Esophagus (tissue), 2 donors: ENCODE measurements at regions not wholly inside any gene's neighbourhood (a gene's known extent, or its start where the extent isn't known, plus 50 kb on each side); places are given as distances from the start of the nearest gene placed in this dataset.

Source experiments
- H3K27ac ChIP-seq, 2 donors: one replicate each; pipeline ENCODE4 v1.5.1; 2013; ENCODE audit warnings: low read depth in 2 of 2, mild to moderate bottlenecking in 2 of 2, inconsistent platforms in 1 of 2, low read length in 1 of 2, moderate library complexity in 1 of 2
- H3K27me3 ChIP-seq, 2 donors: one replicate each; pipeline ENCODE4 v1.6.1; 2013; ENCODE audit warnings: low read length in 2 of 2, control low read depth in 1 of 2, mild to moderate bottlenecking in 1 of 2; ENCODE audit not compliant: insufficient read depth in 2 of 2, control insufficient read depth in 1 of 2
- H3K36me3 ChIP-seq, 2 donors: one replicate each; pipeline ENCODE4 v1.6.1; 2013; ENCODE audit warnings: low read length in 1 of 2; ENCODE audit not compliant: control insufficient read depth in 2 of 2, insufficient read depth in 2 of 2
- H3K4me1 ChIP-seq, 2 donors: one replicate each; pipeline ENCODE4 v1.6.1; 2013; ENCODE audit warnings: low read length in 1 of 2; ENCODE audit not compliant: control insufficient read depth in 2 of 2, insufficient read depth in 2 of 2
- H3K4me3 ChIP-seq, 2 donors: one replicate each; pipeline ENCODE4 v1.5.1; 2013; ENCODE audit warnings: low read length in 2 of 2, mild to moderate bottlenecking in 2 of 2, low read depth in 1 of 2, moderate library complexity in 1 of 2
- H3K9me3 ChIP-seq, 2 donors: one replicate each; pipeline ENCODE4 v1.6.1; 2013; ENCODE audit warnings: mild to moderate bottlenecking in 2 of 2, low read depth in 1 of 2, low read length in 1 of 2, moderate library complexity in 1 of 2; ENCODE audit not compliant: control insufficient read depth in 2 of 2, insufficient read depth in 1 of 2
- WGBS, 2 donors: extraction: QIAGEN DNeasy Blood & Tissue Kit; methylation state at CpG; one replicate each; pipeline ENCODE4 v1.1.7; 2013; 5-methylcytosine and 5-hydroxymethylcytosine counted together
- donor health status: healthy with polysubstance abuse.
- donor health status: Bipolar disorder and iron deficiency.

DNA sequence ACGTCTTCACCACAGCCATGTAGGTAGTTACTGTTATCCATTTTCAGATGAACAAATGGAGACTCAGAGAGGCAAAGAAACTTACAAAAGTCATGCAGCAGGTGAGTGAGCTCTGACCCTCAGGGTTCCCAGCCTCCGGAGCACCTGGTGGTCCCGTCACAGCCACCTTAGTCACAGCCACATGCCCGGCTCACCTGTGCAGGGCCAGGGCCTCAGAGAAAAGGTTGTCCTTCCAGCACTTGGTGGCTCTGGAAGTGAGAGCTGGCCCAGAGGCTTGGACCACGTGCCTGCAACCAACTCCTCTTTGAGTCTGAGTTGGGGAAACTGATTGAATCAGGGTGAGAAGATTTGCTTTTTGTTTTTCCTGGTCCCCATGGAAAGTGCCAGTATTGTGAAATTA lies 189.3 kb downstream of the GLI2 start:
- H3K27me3 ChIP-seq: no peaks in the 10 kb centered on the region
- H3K4me3 ChIP-seq: no peak overlapping the region
- no peak overlapping the region for H3K27ac ChIP-seq
- WGBS, 2 donors: 92 to 98% methylated on average over 5 of the region's 5 CpGs
- H3K9me3 ChIP-seq: no peaks in the 10 kb centered on the region
- H3K36me3 ChIP-seq: no peaks in the 10 kb centered on the region
- peaks cover 0 to 2% of the 10 kb centered on the region in 2 donors for H3K4me1 ChIP-seq

DNA sequence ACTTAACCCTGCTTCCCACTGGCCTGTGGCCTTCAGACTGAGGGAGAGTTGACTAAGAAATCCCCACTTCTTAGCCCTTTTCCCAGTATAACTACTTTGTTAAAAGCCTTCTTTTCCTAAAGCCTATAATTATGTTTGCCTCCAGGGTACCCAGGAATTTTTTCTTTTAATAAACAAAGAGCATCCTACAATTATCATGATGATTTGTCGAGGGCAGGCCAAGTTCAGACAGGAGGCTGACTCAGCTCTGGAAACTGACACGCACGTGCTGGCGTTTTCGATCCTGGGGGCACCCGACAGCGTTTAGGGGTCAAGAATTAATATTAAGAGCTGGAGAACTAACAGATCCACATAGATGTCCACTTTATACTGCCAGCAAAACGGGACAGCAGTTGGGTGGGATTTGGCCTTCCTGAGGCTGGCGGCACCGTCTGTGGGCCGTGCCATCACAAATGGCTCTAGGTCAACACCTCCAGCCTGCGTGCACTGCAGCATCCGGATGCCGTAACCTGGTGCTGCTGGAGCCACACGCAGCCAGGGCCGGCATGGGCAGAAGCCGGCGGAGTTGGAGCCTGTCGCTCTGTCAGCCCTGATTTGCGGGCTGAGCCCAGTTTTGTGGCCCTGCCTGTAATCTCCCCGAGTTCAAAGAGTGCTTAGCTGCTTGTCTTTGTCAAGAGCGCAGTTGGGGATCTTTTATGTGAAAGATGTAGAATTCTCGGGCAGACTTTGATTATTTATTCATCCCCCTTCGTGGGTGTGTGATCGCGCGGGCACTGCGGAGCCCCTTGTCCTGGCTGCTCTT lies 191.0 kb downstream of the GLI2 start:
- Histone ChIP-seq H3K36me3 (no peaks in the 10 kb centered on the region), H3K4me1 (peaks cover 0 to 2% of the 10 kb centered on the region in 2 donors), H3K9me3 (peaks cover 0 to 4% of the 10 kb centered on the region in 2 donors), H3K4me3 (no peak overlapping the region), H3K27ac (no peak overlapping the region), H3K27me3 (no peaks in the 10 kb centered on the region)
- WGBS, 2 donors: 76 to 83% methylated on average over 28 of the region's 28 CpGs

GRCh38 chr2:120927265-120927628 lies 191.6 kb downstream of the GLI2 start:
- no peaks in the 10 kb centered on the region for H3K27me3 ChIP-seq
- WGBS, 2 donors: 85 to 88% methylated on average over 11 of the region's 11 CpGs
- no peak overlapping the region for H3K4me3 ChIP-seq
- peaks cover 0 to 4% of the 10 kb centered on the region in 2 donors for H3K9me3 ChIP-seq
- H3K27ac ChIP-seq: no peak overlapping the region
- H3K36me3 ChIP-seq: no peaks in the 10 kb centered on the region
- H3K4me1 ChIP-seq: peaks cover 0 to 2% of the 10 kb centered on the region in 2 donors

DNA sequence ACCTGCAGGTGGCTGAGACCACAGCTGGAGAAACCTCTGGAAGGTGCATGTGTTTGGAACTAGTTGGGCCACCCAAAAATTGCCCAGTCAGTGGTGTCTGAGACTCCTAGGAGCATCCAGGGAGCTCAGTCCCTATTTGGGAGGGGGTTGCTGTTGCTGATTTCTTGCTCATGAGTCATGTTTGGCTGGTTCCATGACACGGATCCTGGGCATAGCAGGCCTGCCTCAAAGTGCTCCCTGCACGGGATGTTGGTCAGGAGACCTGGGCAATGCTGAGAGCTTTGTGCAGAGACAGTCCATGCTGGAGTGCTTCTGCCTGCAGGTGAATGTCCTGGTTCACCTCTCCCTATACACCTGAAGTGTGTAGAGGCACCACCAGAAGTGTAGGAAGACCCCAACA lies 194.2 kb downstream of the GLI2 start:
- Histone ChIP-seq H3K27me3 (no peaks in the 10 kb centered on the region), H3K9me3 (peaks cover 0 to 4% of the 10 kb centered on the region in 2 donors), H3K4me1 (peaks cover 5 to 15% of the 10 kb centered on the region in 2 donors), H3K4me3 (no peak overlapping the region), H3K36me3 (no peaks in the 10 kb centered on the region), H3K27ac (no peak overlapping the region)
- WGBS, 2 donors: 78 to 82% methylated on average over 2 of the region's 2 CpGs

- Histone ChIP-seq H3K27ac (no peak overlapping the region), H3K9me3 (peaks cover 0 to 4% of the 10 kb centered on the region in 2 donors), H3K27me3 (no peaks in the 10 kb centered on the region), H3K4me1 (peaks cover 9 to 19% of the 10 kb centered on the region in 2 donors), H3K4me3 (no peak overlapping the region), H3K36me3 (no peaks in the 10 kb centered on the region)
- 92 to 97% methylated on average over 10 of the region's 10 CpGs for WGBS, 2 donors
Measured at GRCh38 chr2:120930236-120930635, 194.6 kb downstream of the GLI2 start.

- Histone ChIP-seq H3K4me1 (peaks cover 13 to 24% of the 10 kb centered on the region in 2 donors), H3K27ac (no peak overlapping the region), H3K36me3 (no peaks in the 10 kb centered on the region), H3K9me3 (peaks cover 0 to 4% of the 10 kb centered on the region in 2 donors), H3K27me3 (no peaks in the 10 kb centered on the region), H3K4me3 (no peak overlapping the region)
- 94 to 96% methylated on average over 3 of the region's 3 CpGs for WGBS, 2 donors
Measured at GRCh38 chr2:120930864-120931263, 195.2 kb downstream of the GLI2 start.

GRCh38 chr2:120932472-120932871 lies 196.8 kb downstream of the GLI2 start:
- peaks cover 13 to 28% of the 10 kb centered on the region in 2 donors for H3K4me1 ChIP-seq

DNA sequence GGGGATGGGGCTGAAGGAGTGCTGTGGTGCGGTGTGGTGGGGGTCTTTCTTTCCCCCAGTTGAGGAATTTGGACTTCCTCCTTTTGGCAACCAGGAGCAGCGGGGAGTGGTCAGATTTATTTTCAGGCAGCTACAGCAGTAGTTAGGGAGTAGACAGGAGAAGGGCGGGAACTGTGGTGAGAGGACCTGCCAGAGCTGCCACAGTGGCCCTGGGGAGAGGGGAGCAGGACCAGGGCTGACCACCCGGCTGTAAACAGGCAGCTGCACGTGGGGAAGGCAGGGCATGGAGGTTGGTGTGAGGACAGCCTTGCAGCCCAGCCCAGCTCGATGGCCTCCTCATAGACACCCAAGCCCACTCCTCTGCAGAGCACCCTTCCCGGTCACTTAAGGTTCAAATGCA lies 197.2 kb downstream of the GLI2 start:
- Histone ChIP-seq H3K4me1 (peaks cover 13 to 32% of the 10 kb centered on the region in 2 donors), H3K27me3 (no peaks in the 10 kb centered on the region)
- WGBS, 2 donors: 76 to 84% methylated on average over 7 of the region's 7 CpGs

More at GRCh38 chr2:120932472-120932871, 196.8 kb downstream of the GLI2 start:
- H3K9me3 ChIP-seq: peaks cover 0 to 4% of the 10 kb centered on the region in 2 donors
- whole genome bisulfite sequencing, 2 donors: 78 to 82% methylated on average over 7 of the region's 7 CpGs
- no peaks in the 10 kb centered on the region for H3K27me3 ChIP-seq
- H3K27ac ChIP-seq: no peak overlapping the region
- H3K36me3 ChIP-seq: no peaks in the 10 kb centered on the region
- H3K4me3 ChIP-seq: no peak overlapping the region

DNA sequence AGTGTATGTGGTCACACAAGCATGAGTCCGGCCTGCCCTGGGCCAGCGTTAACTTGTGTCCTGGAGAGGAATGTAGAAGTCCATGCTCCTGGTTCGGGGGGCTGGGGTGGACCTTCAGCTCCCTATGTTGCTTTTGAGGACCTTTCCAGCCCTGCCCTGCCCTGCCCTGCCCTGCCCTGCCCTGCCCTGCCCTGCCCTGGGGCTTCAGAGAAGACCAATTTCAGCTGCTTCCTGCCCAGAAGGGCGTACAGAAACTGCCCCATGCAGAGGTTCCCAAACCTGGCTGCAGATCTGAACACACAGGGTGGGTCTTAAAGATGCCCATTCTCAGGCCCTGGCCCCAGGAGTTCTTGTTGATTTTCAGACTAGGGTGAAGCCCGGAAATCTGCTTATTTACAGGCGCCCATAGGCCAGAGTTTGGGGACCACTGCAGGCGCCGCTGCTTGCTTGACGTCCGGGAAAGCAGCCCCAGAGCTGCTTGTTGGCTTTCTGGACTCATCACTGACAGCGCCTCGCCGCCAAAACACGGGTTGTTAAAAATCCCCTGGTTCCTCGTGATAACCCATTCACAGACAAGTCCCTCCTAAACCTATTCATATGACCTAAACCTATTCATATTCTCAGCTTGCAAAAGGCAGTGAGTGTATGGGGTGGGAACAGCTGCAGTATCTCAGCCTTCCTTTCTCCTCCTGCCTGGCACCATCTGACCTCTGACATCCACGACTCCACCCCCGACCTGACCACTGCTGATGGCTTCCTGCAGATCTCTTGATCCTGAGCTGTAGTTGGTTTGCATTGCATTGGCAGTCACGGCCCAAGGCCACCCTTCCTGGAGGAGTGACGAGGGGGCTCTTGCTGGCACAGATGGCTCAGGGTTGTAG lies 198.3 kb downstream of the GLI2 start:
- Histone ChIP-seq H3K4me1 (peaks cover 15 to 34% of the 10 kb centered on the region in 2 donors), H3K27ac (no peak overlapping the region), H3K9me3 (peaks cover 0 to 4% of the 10 kb centered on the region in 2 donors), H3K4me3 (no peak overlapping the region), H3K36me3 (no peaks in the 10 kb centered on the region), H3K27me3 (no peaks in the 10 kb centered on the region)
- WGBS, 2 donors: 76 to 82% methylated on average over 19 of the region's 19 CpGs

More for the DNA sequence above, 197.2 kb downstream of the GLI2 start:
- Histone ChIP-seq H3K9me3 (peaks cover 0 to 4% of the 10 kb centered on the region in 2 donors), H3K36me3 (no peaks in the 10 kb centered on the region), H3K27ac (no peak overlapping the region), H3K4me3 (no peak overlapping the region)
